B cell (primary cell): ENCODE measurements at regions not wholly inside any gene's neighbourhood (a gene's known extent, or its start where the extent isn't known, plus 50 kb on each side); places are given as distances from the start of the nearest gene placed in this dataset.

Experiments used
- ATAC-seq: fragments of 200-7000 bp; cut with Tn5 transposase; one replicate; pipeline ENCODE4 v1.10.0; 2021; ENCODE audit warnings: low read depth, mild to moderate bottlenecking, moderate number of reproducible peaks, moderate library complexity
- CTCF ChIA-PET: fragments of 350-600 bp; sonication (Branson Sonifier 250); formaldehyde crosslinking; loops from one replicate; lab custom pipeline; 2021; ENCODE audit warnings: antibody characterized with exemption, inconsistent platforms; lab: Charles Lee
- POLR2A ChIA-PET: fragments of 350-600 bp; sonication (Branson Sonifier 250); formaldehyde crosslinking; loops from one replicate; lab custom pipeline; 2021; ENCODE audit warnings: antibody characterized with exemption; lab: Charles Lee
- DNase-seq: peaks from one replicate; pipeline ENCODE4 v3.0.0; 2013
- H2AFZ ChIP-seq: 2 replicates; pipeline ENCODE4 v1.6.1; 2012; ENCODE audit warnings: mild to moderate bottlenecking, low read depth, low read length; ENCODE audit not compliant: insufficient read depth, poor library complexity, severe bottlenecking
- H3K27ac ChIP-seq, 2 donors: 1 replicate in 1 of 2; 2 replicates in 1 of 2; pipeline ENCODE4 v1.5.1; 2012 to 2013; ENCODE audit warnings: low read length in 2 of 2, mild to moderate bottlenecking in 2 of 2, moderate library complexity in 1 of 2
- H3K27me3 ChIP-seq, 4 experiments: fragments of 200-600 bp in 1 of 4; sonication (generic) in 1 of 4; replicated peaks in 1 of 4; 1 replicate in 2 of 4; 2 replicates in 2 of 4; pipeline versions ENCODE4 v1.6.1 to v1.7.0; 2013 to 2016; ENCODE audit warnings: low read length in 3 of 4, mild to moderate bottlenecking in 2 of 4, mixed read lengths in 1 of 4, moderate library complexity in 1 of 4; ENCODE audit not compliant: insufficient read depth in 4 of 4, control insufficient read depth in 3 of 4; ENCODE audit errors: control extremely low read depth in 1 of 4
- H3K36me3 ChIP-seq, 2 experiments: replicated peaks in 1 of 2; 1 replicate in 1 of 2; 2 replicates in 1 of 2; pipeline versions ENCODE4 v1.6.1 to v1.7.1; 2013; ENCODE audit warnings: low read length in 1 of 2; ENCODE audit not compliant: insufficient read depth in 2 of 2, control insufficient read depth in 1 of 2; ENCODE audit errors: control extremely low read depth in 1 of 2, extremely low read depth in 1 of 2
- H3K4me1 ChIP-seq, 2 donors: fragments of 200-600 bp in 1 of 2; sonication (generic) in 1 of 2; 1 replicate in 1 of 2; 2 replicates in 1 of 2; pipeline versions ENCODE4 v1.5.1 to v1.6.1; 2013 to 2017; ENCODE audit warnings: low read length in 2 of 2; ENCODE audit not compliant: control insufficient read depth in 2 of 2, insufficient read depth in 2 of 2
- H3K4me2 ChIP-seq: replicated peaks from 2 replicates; pipeline ENCODE3; 2012; ENCODE audit warnings: mild to moderate bottlenecking, low read depth, low read length; ENCODE audit not compliant: poor library complexity, severe bottlenecking
- H3K4me3 ChIP-seq, 5 experiments: fragments of 200-600 bp in 1 of 5; sonication (generic) in 1 of 5; 1 replicate in 3 of 5; 2 replicates in 2 of 5; pipeline versions ENCODE4 v1.5.1 to v1.7.0; 2011 to 2016; ENCODE audit warnings: low read length in 4 of 5, mild to moderate bottlenecking in 4 of 5, low read depth in 2 of 5, control low read depth in 1 of 5, moderate library complexity in 1 of 5; ENCODE audit not compliant: insufficient read depth in 1 of 5; ENCODE audit errors: control extremely low read depth in 1 of 5, extremely low read depth in 1 of 5
- H3K79me2 ChIP-seq: fragments of 200-600 bp; sonication (generic); one replicate; pipeline ENCODE4 v1.6.0; 2016; ENCODE audit warnings: low read length; ENCODE audit not compliant: control insufficient read depth, insufficient read depth
- H3K9ac ChIP-seq: fragments of 200-600 bp; sonication (generic); 2 replicates; pipeline ENCODE4 v1.6.1; 2017; ENCODE audit warnings: mild to moderate bottlenecking, low read length, moderate library complexity
- H3K9me3 ChIP-seq, 3 donors: one replicate each; pipeline versions ENCODE4 v1.6.1 to v1.7.1; 2013; ENCODE audit warnings: low read length in 2 of 3; ENCODE audit not compliant: control insufficient read depth in 2 of 3, insufficient read depth in 1 of 3; ENCODE audit errors: control extremely low read depth in 1 of 3
- H4K20me1 ChIP-seq: 2 replicates; pipeline ENCODE4 v1.6.0; 2012; ENCODE audit warnings: mild to moderate bottlenecking, low read length; ENCODE audit not compliant: insufficient read depth, control insufficient read depth, poor library complexity, severe bottlenecking
- H3K27ac Mint-ChIP-seq: one replicate; pipeline ENCODE4 v1.8.0; 2021; ENCODE audit warnings: mixed read lengths
- H3K27me3 Mint-ChIP-seq: one replicate; pipeline ENCODE4 v1.8.0; 2021; ENCODE audit warnings: mixed read lengths
- H3K4me1 Mint-ChIP-seq: one replicate; pipeline ENCODE4 v1.8.0; 2021; ENCODE audit warnings: mixed read lengths
- H3K4me3 Mint-ChIP-seq: one replicate; pipeline ENCODE4 v1.8.0; 2021; ENCODE audit warnings: mixed read lengths
- H3K9me3 Mint-ChIP-seq: one replicate; pipeline ENCODE4 v1.8.0; 2022; ENCODE audit warnings: mixed read lengths; ENCODE audit not compliant: insufficient read depth
- CTCF ChIP-seq: fragments of 200-600 bp; IDR thresholded peaks from one replicate; pipeline ENCODE4 v1.8.0; 2022; ENCODE audit warnings: antibody characterized with exemption, mild to moderate bottlenecking
- EZH2 ChIP-seq: IDR thresholded peaks from 2 replicates; pipeline ENCODE4 v1.6.1; 2012; ENCODE audit warnings: borderline replicate concordance, low read depth, mild to moderate bottlenecking, moderate library complexity, low read length; ENCODE audit not compliant: insufficient read depth, poor library complexity, severe bottlenecking
- WGBS: methylation state at CpG from one replicate; pipeline ENCODE4 v1.1.5; 2013; ENCODE audit warnings: missing lambda C conversion rate; ENCODE audit not compliant: insufficient coverage; 5-methylcytosine and 5-hydroxymethylcytosine counted together
- intact Hi-C: fragments of 100-400 bp; cut with micrococcal nuclease; formaldehyde crosslinking; loops from one replicate; pipeline ENCODE4 v1.10.0; 2022

- ATAC-seq (no peak), DNase-seq (no peak)
- intact Hi-C loops: no loop called here
- TF ChIP-seq CTCF (no peak), EZH2 (no peak)
- Histone ChIP-seq H3K27me3 (no peaks in the 10 kb centered on the region), H3K4me1 (no peaks in the 10 kb centered on the region), H3K79me2 (no peaks in the 10 kb centered on the region), H3K4me2 (no peak overlapping the region), H3K27ac (no peak overlapping the region), H3K9me3 (no peaks in the 10 kb centered on the region), H3K9ac (no peak overlapping the region), H3K4me3 (no peak overlapping the region), H4K20me1 (no peaks in the 10 kb centered on the region), H3K36me3 (no peaks in the 10 kb centered on the region), H2AFZ (no peak overlapping the region)
- H3K4me3 Mint-ChIP-seq: no peak overlapping the region
- WGBS: 83% methylated on average over 1 of the region's 1 CpG
- ChIA-PET CTCF (no interaction called here), POLR2A (no interaction called here)
- H3K27ac Mint-ChIP-seq: no peak overlapping the region
- no peaks in the 10 kb centered on the region for H3K4me1 Mint-ChIP-seq
- peaks cover 6% of the 10 kb centered on the region for H3K9me3 Mint-ChIP-seq
- no peaks in the 10 kb centered on the region for H3K27me3 Mint-ChIP-seq
Measured at GRCh38 chr7:153628825-153629224, 423.4 kb upstream of the DPP6 start.

DNA sequence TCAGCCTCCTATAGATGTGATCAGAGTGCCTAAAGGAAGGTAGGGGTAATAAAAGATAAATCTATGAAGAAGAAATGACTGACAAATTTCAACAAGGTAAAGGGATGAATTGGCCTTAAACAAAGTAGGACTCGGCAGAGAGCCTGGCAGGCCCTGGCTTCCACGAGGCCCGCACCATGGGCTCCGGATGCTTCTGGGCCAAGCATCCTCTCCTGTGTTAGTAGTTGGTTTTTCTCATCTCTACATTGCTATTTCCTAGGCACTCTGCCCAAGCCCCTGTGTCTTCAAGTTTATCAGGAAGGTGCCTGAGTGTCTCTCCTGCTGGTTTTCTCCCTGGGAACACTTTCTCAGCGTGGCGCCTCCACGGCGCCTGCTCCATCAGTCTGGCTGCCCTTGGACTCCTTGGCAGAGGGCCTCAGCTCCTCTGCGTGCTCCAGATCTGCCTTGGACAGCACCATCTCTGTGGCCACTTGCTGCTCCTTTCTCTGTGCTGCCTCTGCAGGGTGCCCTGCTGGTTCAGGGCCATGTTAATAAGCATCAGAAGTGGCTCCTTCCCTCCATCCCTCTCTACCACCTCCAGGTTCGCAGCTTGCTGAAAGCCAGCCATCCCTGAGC, 413.3 kb upstream of the DPP6 start:
- Histone ChIP-seq H3K9ac (no peak overlapping the region), H3K36me3 (no peaks in the 10 kb centered on the region), H3K9me3 (peaks cover 1 to 18% (median 8%) of the 10 kb centered on the region in 3 donors), H3K27ac (no peak overlapping the region), H4K20me1 (no peaks in the 10 kb centered on the region), H3K4me3 (no peak overlapping the region), H3K4me2 (no peak overlapping the region), H3K4me1 (no peaks in the 10 kb centered on the region), H2AFZ (no peak overlapping the region), H3K27me3 (no peaks in the 10 kb centered on the region), H3K79me2 (no peaks in the 10 kb centered on the region)
- 93% methylated on average over 7 of the region's 10 CpGs for WGBS
- Mint-ChIP-seq H3K9me3 (peaks cover 5% of the 10 kb centered on the region), H3K4me1 (no peaks in the 10 kb centered on the region), H3K27me3 (no peaks in the 10 kb centered on the region), H3K4me3 (no peak overlapping the region), H3K27ac (no peak overlapping the region)
- intact Hi-C loops: no loop called here
- ATAC-seq (no peak), DNase-seq (no peak)
- TF ChIP-seq CTCF: no peak
- no peak for TF ChIP-seq EZH2
- ChIA-PET POLR2A (no interaction called here), CTCF (no interaction called here)
